Neural cell (in vitro differentiated cells): ENCODE measurements at regions not wholly inside any gene's neighbourhood (a gene's known extent, or its start where the extent isn't known, plus 50 kb on each side); places are given as distances from the start of the nearest gene placed in this dataset.

Source experiments
- H2AFZ ChIP-seq: fragments of 200-600, 300-800 bp; sonication (generic), shearing (Covaris generic); 2 replicates; pipeline ENCODE4 v1.6.0; 2014; ENCODE audit warnings: low read depth, mild to moderate bottlenecking, antibody characterized with exemption, low read length, moderate library complexity
- H3F3A ChIP-seq: fragments of 200-600 bp; shearing (Covaris generic); 2 replicates; pipeline ENCODE4 v1.6.1; 2016; ENCODE audit warnings: mild to moderate bottlenecking, moderate library complexity, mixed read lengths, antibody characterized with exemption, low read length; ENCODE audit not compliant: insufficient read depth, poor library complexity, severe bottlenecking
- H3K27ac ChIP-seq: fragments of 200-600, 300-800 bp; sonication (generic), shearing (Covaris generic); 2 replicates; pipeline ENCODE4 v1.5.1; 2014; ENCODE audit warnings: mild to moderate bottlenecking, low read length, moderate library complexity
- H3K27me3 ChIP-seq: fragments of 300-800, 200-600 bp; sonication (generic), shearing (Covaris generic); 2 replicates; pipeline ENCODE4 v1.6.0; 2014; ENCODE audit warnings: mild to moderate bottlenecking, low read depth, low read length, moderate library complexity; ENCODE audit not compliant: insufficient read depth
- H3K36me3 ChIP-seq: fragments of 300-800, 200-600 bp; sonication (generic), shearing (Covaris generic); 2 replicates; pipeline ENCODE4 v1.5.1; 2014; ENCODE audit warnings: mild to moderate bottlenecking, antibody characterized with exemption, low read length, moderate library complexity; ENCODE audit not compliant: insufficient read depth
- H3K4me2 ChIP-seq: fragments of 300-800, 200-600 bp; sonication (generic), shearing (Covaris generic); 2 replicates; pipeline ENCODE4 v1.6.0; 2014; ENCODE audit warnings: mild to moderate bottlenecking, low read length
- H3K4me3 ChIP-seq: fragments of 300-800, 200-600 bp; sonication (generic), shearing (Covaris generic); 2 replicates; pipeline ENCODE4 v1.5.1; 2014; ENCODE audit warnings: mild to moderate bottlenecking, low read length, moderate library complexity
- H3K79me2 ChIP-seq: fragments of 200-600 bp; shearing (Covaris generic); replicated peaks from 2 replicates; pipeline ENCODE4 v1.6.0; 2014; ENCODE audit warnings: mild to moderate bottlenecking, low read length, moderate library complexity; ENCODE audit not compliant: insufficient read depth
- H3K9ac ChIP-seq: fragments of 300-800, 200-600 bp; sonication (generic), shearing (Covaris generic); 2 replicates; pipeline ENCODE4 v1.6.1; 2016; ENCODE audit warnings: mild to moderate bottlenecking, low read length, mixed read lengths
- H3K9me2 ChIP-seq: fragments of 200-600 bp; shearing (Covaris generic); 2 replicates; pipeline ENCODE4 v1.6.1; 2016; ENCODE audit warnings: mild to moderate bottlenecking, low read length, mixed read lengths; ENCODE audit not compliant: insufficient read depth
- H3K9me3 ChIP-seq: fragments of 200-600, 300-800 bp; sonication (generic), shearing (Covaris generic); 2 replicates; pipeline ENCODE4 v1.6.1; 2016; ENCODE audit warnings: mild to moderate bottlenecking, mixed run types, low read length, moderate library complexity, mixed read lengths
- H4K20me1 ChIP-seq: fragments of 200-600 bp; shearing (Covaris generic); 2 replicates; pipeline ENCODE4 v1.6.1; 2016; ENCODE audit warnings: mild to moderate bottlenecking, mixed run types; ENCODE audit not compliant: insufficient read depth
- EP300 ChIP-seq: fragments of 450-650 bp; conservative IDR thresholded peaks from 2 replicates; pipeline ENCODE4 v1.6.1; 2014; ENCODE audit warnings: antibody characterized with exemption, mild to moderate bottlenecking, moderate library complexity; ENCODE audit not compliant: poor library complexity, severe bottlenecking
- EZH2 ChIP-seq: fragments of 200-600, 300-800 bp; shearing (Covaris generic), sonication (generic); IDR thresholded peaks from 2 replicates; pipeline ENCODE4 v1.6.1; 2014; ENCODE audit warnings: antibody characterized with exemption, low read length, borderline replicate concordance, mild to moderate bottlenecking; ENCODE audit not compliant: insufficient read depth, poor library complexity, severe bottlenecking
- POLR2AphosphoS5 ChIP-seq: IDR thresholded peaks from 2 replicates; pipeline ENCODE4 v1.6.1; 2012
- RAD21 ChIP-seq: fragments of 450-650 bp; conservative IDR thresholded peaks from 2 replicates; pipeline ENCODE4 v1.6.1; 2014; ENCODE audit warnings: antibody characterized with exemption, mild to moderate bottlenecking, moderate library complexity
- TAF1 ChIP-seq: IDR thresholded peaks from 2 replicates; pipeline ENCODE4 v1.6.1; 2012; ENCODE audit warnings: low read depth
- TF ChIP-seq, protein P1 (sequence below): fragments of 450-650 bp; IDR thresholded peaks from 2 replicates; pipeline ENCODE4 v1.5.1; 2014; ENCODE audit warnings: antibody characterized with exemption, mild to moderate bottlenecking, moderate library complexity; ENCODE audit not compliant: poor library complexity, severe bottlenecking
- TF ChIP-seq, protein P2 (sequence below): IDR thresholded peaks from 2 replicates; pipeline ENCODE4 v1.6.1; 2012; ENCODE audit warnings: borderline replicate concordance

DNA sequence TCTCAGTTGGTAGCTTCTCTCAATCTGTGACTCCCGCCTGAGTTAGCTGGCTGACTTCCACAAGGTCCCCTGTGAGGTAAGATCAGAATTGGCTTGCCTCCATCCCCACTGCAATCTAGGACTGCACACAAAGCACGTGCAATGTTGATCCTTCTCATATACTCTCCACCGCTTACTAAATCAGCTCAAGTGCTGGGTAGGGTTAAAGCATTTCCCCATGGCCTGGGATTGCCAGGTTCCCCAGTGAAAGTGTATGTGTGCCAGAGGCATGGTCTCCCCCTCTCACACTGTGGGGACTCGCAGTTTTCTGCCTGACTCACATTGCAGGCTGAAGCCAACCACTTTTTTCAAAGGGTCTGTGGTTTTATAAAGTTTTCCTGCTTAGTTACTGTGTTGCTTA is 886.9 kb downstream of the FAM133A start:
- Histone ChIP-seq H3F3A (no peaks in the 10 kb centered on the region), H3K9ac (no peak overlapping the region), H3K79me2 (no peaks in the 10 kb centered on the region), H3K27me3 (no peaks in the 10 kb centered on the region), H3K36me3 (no peaks in the 10 kb centered on the region), H3K27ac (no peak overlapping the region), H4K20me1 (no peaks in the 10 kb centered on the region), H3K4me2 (no peak overlapping the region), H3K9me3 (no peaks in the 10 kb centered on the region), H3K4me3 (no peak overlapping the region), H2AFZ (no peak overlapping the region), H3K9me2 (no peaks in the 10 kb centered on the region)
- no peak for TF ChIP-seq POLR2AphosphoS5
- TF ChIP-seq TAF1: no peak
- no peak for TF ChIP-seq EZH2
- TF ChIP-seq, protein P1, sequence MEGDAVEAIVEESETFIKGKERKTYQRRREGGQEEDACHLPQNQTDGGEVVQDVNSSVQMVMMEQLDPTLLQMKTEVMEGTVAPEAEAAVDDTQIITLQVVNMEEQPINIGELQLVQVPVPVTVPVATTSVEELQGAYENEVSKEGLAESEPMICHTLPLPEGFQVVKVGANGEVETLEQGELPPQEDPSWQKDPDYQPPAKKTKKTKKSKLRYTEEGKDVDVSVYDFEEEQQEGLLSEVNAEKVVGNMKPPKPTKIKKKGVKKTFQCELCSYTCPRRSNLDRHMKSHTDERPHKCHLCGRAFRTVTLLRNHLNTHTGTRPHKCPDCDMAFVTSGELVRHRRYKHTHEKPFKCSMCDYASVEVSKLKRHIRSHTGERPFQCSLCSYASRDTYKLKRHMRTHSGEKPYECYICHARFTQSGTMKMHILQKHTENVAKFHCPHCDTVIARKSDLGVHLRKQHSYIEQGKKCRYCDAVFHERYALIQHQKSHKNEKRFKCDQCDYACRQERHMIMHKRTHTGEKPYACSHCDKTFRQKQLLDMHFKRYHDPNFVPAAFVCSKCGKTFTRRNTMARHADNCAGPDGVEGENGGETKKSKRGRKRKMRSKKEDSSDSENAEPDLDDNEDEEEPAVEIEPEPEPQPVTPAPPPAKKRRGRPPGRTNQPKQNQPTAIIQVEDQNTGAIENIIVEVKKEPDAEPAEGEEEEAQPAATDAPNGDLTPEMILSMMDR: no peak
- no peak for TF ChIP-seq RAD21
- TF ChIP-seq, protein P2, sequence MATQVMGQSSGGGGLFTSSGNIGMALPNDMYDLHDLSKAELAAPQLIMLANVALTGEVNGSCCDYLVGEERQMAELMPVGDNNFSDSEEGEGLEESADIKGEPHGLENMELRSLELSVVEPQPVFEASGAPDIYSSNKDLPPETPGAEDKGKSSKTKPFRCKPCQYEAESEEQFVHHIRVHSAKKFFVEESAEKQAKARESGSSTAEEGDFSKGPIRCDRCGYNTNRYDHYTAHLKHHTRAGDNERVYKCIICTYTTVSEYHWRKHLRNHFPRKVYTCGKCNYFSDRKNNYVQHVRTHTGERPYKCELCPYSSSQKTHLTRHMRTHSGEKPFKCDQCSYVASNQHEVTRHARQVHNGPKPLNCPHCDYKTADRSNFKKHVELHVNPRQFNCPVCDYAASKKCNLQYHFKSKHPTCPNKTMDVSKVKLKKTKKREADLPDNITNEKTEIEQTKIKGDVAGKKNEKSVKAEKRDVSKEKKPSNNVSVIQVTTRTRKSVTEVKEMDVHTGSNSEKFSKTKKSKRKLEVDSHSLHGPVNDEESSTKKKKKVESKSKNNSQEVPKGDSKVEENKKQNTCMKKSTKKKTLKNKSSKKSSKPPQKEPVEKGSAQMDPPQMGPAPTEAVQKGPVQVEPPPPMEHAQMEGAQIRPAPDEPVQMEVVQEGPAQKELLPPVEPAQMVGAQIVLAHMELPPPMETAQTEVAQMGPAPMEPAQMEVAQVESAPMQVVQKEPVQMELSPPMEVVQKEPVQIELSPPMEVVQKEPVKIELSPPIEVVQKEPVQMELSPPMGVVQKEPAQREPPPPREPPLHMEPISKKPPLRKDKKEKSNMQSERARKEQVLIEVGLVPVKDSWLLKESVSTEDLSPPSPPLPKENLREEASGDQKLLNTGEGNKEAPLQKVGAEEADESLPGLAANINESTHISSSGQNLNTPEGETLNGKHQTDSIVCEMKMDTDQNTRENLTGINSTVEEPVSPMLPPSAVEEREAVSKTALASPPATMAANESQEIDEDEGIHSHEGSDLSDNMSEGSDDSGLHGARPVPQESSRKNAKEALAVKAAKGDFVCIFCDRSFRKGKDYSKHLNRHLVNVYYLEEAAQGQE: no peak
- no peak for TF ChIP-seq EP300

DNA sequence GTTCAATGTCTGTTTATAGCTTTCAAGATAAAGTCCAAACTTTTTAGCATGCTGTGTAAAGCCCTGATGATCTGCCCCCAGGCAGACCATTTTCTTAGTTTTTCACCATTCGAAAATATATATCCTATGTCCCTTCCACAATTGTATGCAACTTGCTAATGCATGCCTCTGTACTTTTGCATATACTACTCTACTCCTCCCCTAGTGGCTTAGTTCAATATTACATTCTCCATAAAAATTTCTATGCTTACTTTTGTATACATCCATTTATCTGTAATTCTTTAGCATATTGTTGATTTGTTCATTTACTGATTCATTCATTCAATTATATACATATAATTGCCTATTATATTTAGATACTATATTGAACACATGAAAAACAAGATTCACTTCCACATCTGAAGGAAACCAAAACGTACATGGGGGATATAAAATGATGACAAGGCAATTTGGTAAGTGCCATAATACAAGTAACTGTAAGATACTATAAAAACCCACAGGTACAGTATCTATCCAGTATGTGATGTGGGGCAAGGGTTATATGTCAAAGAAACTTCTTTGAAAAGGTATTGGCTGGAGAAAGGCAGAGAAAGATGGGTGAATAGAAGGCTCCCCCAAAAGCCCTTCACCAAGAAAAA is 902.5 kb downstream of the FAM133A start:
- Histone ChIP-seq H3K4me2 (no peak overlapping the region), H2AFZ (no peak overlapping the region), H3K27me3 (no peaks in the 10 kb centered on the region), H3K36me3 (no peaks in the 10 kb centered on the region), H3K9me2 (no peaks in the 10 kb centered on the region), H4K20me1 (no peaks in the 10 kb centered on the region), H3K9me3 (no peaks in the 10 kb centered on the region), H3K9ac (no peak overlapping the region), H3K27ac (no peak overlapping the region), H3F3A (no peaks in the 10 kb centered on the region), H3K4me3 (no peak overlapping the region), H3K79me2 (no peaks in the 10 kb centered on the region)
- no peak for TF ChIP-seq RAD21
- TF ChIP-seq, protein P2: no peak
- TF ChIP-seq EP300: no peak
